Uterus (tissue), 2 donors: ENCODE measurements at regions not wholly inside any gene's neighbourhood (a gene's known extent, or its start where the extent isn't known, plus 50 kb on each side); places are given as distances from the start of the nearest gene placed in this dataset.

Source experiments
- POLR2A ChIP-seq, 2 donors: fragments of 450-650 bp; IDR thresholded peaks; one replicate each; pipeline ENCODE4 v1.6.1; 2016; ENCODE audit warnings: antibody characterized with exemption in 2 of 2, mild to moderate bottlenecking in 1 of 2, moderate library complexity in 1 of 2
- TF ChIP-seq, protein P1 (sequence below), 4 experiments: fragments of 200-600 bp in 2 of 4; fragments of 450-650 bp in 2 of 4; sonication (generic) in 2 of 4; IDR thresholded peaks; one replicate each; pipeline ENCODE4 v1.5.1; 2016 to 2019; ENCODE audit warnings: antibody characterized with exemption in 4 of 4, mild to moderate bottlenecking in 2 of 4, moderate library complexity in 1 of 4

DNA sequence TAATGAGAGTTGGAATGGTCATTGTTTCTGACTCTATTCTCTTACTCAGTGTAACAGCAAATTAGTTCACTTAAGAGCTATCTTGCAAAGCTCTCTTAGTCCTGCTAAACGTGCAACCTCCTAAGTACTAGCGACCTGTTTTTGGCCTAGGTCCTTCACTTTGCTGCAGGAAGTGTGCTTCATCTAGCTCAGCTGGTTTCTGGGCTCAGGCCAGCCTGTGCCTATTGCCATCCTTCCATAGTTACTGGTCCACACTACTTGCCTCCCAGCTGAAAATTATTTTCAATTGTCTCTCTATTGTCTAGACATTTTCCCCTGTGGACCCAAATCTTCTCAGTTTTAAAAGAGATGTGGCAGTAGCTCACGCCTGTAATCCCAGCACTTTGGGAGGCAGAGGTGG lies 561.3 kb downstream of the FGF9 start:
- TF ChIP-seq, protein P1, sequence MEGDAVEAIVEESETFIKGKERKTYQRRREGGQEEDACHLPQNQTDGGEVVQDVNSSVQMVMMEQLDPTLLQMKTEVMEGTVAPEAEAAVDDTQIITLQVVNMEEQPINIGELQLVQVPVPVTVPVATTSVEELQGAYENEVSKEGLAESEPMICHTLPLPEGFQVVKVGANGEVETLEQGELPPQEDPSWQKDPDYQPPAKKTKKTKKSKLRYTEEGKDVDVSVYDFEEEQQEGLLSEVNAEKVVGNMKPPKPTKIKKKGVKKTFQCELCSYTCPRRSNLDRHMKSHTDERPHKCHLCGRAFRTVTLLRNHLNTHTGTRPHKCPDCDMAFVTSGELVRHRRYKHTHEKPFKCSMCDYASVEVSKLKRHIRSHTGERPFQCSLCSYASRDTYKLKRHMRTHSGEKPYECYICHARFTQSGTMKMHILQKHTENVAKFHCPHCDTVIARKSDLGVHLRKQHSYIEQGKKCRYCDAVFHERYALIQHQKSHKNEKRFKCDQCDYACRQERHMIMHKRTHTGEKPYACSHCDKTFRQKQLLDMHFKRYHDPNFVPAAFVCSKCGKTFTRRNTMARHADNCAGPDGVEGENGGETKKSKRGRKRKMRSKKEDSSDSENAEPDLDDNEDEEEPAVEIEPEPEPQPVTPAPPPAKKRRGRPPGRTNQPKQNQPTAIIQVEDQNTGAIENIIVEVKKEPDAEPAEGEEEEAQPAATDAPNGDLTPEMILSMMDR (IDR thresholded peaks at IDR 0.05), result no peak
- TF ChIP-seq POLR2A (IDR thresholded peaks at IDR 0.05), result no peak
